Lower leg skin (tissue), 3 donors: ENCODE measurements at regions not wholly inside any gene's neighbourhood (a gene's known extent, or its start where the extent isn't known, plus 50 kb on each side); places are given as distances from the start of the nearest gene placed in this dataset.

ENCODE experiments used
- POLR2A ChIP-seq, 2 donors: fragments of 450-650 bp; IDR thresholded peaks; one replicate each; pipeline ENCODE4 v1.6.1; 2016 to 2017; ENCODE audit warnings: antibody characterized with exemption in 2 of 2, mild to moderate bottlenecking in 1 of 2, moderate library complexity in 1 of 2
- TF ChIP-seq, protein P1 (sequence below), 3 donors: fragments of 450-650 bp; IDR thresholded peaks; one replicate each; pipeline ENCODE4 v1.5.1; 2016; ENCODE audit warnings: antibody characterized with exemption in 3 of 3, mild to moderate bottlenecking in 3 of 3, moderate library complexity in 2 of 3

DNA sequence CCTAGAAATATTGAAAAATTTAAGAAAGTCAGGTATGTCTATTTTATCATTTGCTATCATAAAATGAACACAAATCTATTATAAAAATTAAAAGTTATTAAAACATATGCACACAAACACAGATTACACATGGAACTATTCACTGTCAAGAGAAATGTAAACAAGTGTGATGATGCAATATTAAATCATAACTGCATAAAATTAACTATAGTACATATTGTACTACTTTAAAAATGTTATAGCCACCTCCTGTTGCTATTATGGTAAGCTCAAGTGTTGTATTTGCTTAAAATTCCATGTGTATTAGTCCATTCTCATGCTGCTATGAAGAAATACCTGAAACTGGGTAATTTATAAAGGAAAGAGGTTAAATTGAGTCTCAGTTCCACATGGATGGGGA lies 54.7 kb upstream of the CMC1 start:
- TF ChIP-seq, protein P1, sequence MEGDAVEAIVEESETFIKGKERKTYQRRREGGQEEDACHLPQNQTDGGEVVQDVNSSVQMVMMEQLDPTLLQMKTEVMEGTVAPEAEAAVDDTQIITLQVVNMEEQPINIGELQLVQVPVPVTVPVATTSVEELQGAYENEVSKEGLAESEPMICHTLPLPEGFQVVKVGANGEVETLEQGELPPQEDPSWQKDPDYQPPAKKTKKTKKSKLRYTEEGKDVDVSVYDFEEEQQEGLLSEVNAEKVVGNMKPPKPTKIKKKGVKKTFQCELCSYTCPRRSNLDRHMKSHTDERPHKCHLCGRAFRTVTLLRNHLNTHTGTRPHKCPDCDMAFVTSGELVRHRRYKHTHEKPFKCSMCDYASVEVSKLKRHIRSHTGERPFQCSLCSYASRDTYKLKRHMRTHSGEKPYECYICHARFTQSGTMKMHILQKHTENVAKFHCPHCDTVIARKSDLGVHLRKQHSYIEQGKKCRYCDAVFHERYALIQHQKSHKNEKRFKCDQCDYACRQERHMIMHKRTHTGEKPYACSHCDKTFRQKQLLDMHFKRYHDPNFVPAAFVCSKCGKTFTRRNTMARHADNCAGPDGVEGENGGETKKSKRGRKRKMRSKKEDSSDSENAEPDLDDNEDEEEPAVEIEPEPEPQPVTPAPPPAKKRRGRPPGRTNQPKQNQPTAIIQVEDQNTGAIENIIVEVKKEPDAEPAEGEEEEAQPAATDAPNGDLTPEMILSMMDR (IDR thresholded peaks at IDR 0.05), result no peak
- no peak for TF ChIP-seq POLR2A (IDR thresholded peaks at IDR 0.05)
